ENCODE measurements at regions not wholly inside any gene's neighbourhood (a gene's known extent, or its start where the extent isn't known, plus 50 kb on each side); places are given as distances from the start of the nearest gene placed in this dataset.
"Not testable (repeated sequence)": the region's sequence is repeated elsewhere in the genome, so short reads cannot be mapped to it uniquely, and the experiment has no call there.

- intact Hi-C loops (cut with DNase I): no loop called here
- DNase-seq: no peak
Measured at GRCh38 chr3:139095803-139096466, 51.2 kb upstream of the PRR23C start.

GRCh38 chr3:139096670-139097069, 52.0 kb upstream of the PRR23C start:
- DNase-seq: no peak
- intact Hi-C loops (cut with DNase I): no loop called here

- intact Hi-C loops (cut with DNase I): no loop called here
- no peak for DNase-seq
Measured at GRCh38 chr3:139098391-139098790, 53.7 kb upstream of the PRR23C start.

GRCh38 chr3:139099968-139100817, 55.5 kb upstream of the PRR23C start:
- no peak for DNase-seq
- intact Hi-C loops (cut with DNase I): no loop called here

GRCh38 chr3:139100821-139101220, 56.1 kb upstream of the PRR23C start:
- no peak for DNase-seq
- intact Hi-C loops (cut with DNase I): no loop called here

GRCh38 chr3:139101396-139101795, 56.7 kb upstream of the PRR23C start:
- intact Hi-C loops (cut with DNase I): no loop called here
- no peak for DNase-seq

- intact Hi-C loops (cut with DNase I): no loop called here
Measured at GRCh38 chr3:139103484-139103883, 58.8 kb upstream of the PRR23C start.

GRCh38 chr3:139104062-139104461, 59.4 kb upstream of the PRR23C start:
- intact Hi-C loops (cut with DNase I): no loop called here

More at GRCh38 chr3:139103484-139103883, 58.8 kb upstream of the PRR23C start:
- no peak for DNase-seq

GRCh38 chr3:139105154-139105702, 60.5 kb upstream of the PRR23C start:
- intact Hi-C loops (cut with DNase I): no loop called here
- DNase-seq: no peak

More at GRCh38 chr3:139104062-139104461, 59.4 kb upstream of the PRR23C start:
- no peak for DNase-seq

GRCh38 chr3:139106013-139106932, 61.6 kb upstream of the PRR23C start:
- DNase-seq: no peak
- intact Hi-C loops (cut with DNase I): no loop called here

- intact Hi-C loops (cut with DNase I): no loop called here
- no peak for DNase-seq
Measured at GRCh38 chr3:139107424-139108252, 62.9 kb upstream of the PRR23C start.

GRCh38 chr3:139108253-139108969, 63.7 kb upstream of the PRR23C start:
- no peak for DNase-seq
- intact Hi-C loops (cut with DNase I): no loop called here

- intact Hi-C loops (cut with DNase I): no loop called here
- no peak for DNase-seq
Measured at GRCh38 chr3:139109271-139109670, 64.6 kb upstream of the PRR23C start.

GRCh38 chr3:139110072-139110830, 65.6 kb upstream of the PRR23C start:
- DNase-seq: no peak
- intact Hi-C loops (cut with DNase I): loop anchor here (5.0 kb wide), 2 partner anchors 77 to 92 kb away; no protein-coding TSS in a partner anchor

GRCh38 chr3:139110929-139111328, 66.2 kb upstream of the PRR23C start:
- not testable (repeated sequence) for DNase-seq
- intact Hi-C loops (cut with DNase I): loop anchor here (5.0 kb wide), 2 partner anchors 76 to 91 kb away; no protein-coding TSS in a partner anchor

GRCh38 chr3:139111392-139112229, 66.9 kb upstream of the PRR23C start:
- intact Hi-C loops (cut with DNase I): loop anchor here (2.0 to 5.0 kb wide), 3 partner anchors 76 to 217 kb away; no protein-coding TSS in a partner anchor
- DNase-seq: peak; percentile 35 to 95 (median 78)

- DNase-seq: no peak
Measured at GRCh38 chr3:139112230-139112558, 67.5 kb upstream of the PRR23C start.

More at GRCh38 chr3:139112230-139112558, 67.5 kb upstream of the PRR23C start:
- intact Hi-C loops (cut with DNase I): loop anchor here (2.0 to 5.0 kb wide), 3 partner anchors 75 to 217 kb away; no protein-coding TSS in a partner anchor

All from posterior cingulate gyrus (tissue), 11 donors.